ENCODE measurements at regions not wholly inside any gene's neighbourhood (a gene's known extent, or its start where the extent isn't known, plus 50 kb on each side); places are given as distances from the start of the nearest gene placed in this dataset.

- Histone ChIP-seq H3K4me3 (ENCODE audit: low read depth, low read length) (no peak overlapping the region), H3K9me3 (no peaks in the 10 kb centered on the region), H3K4me1 (no peaks in the 10 kb centered on the region), H3K27me3 (peaks cover 17% of the 10 kb centered on the region), H3K36me3 (no peaks in the 10 kb centered on the region)
- no peak for DNase-seq
- no peak for TF ChIP-seq CTCF (IDR thresholded peaks at IDR 0.05; ENCODE audit: low read depth, low read length)
These were observed 115.7 kb upstream of the PRMT8 start for GRCh38 chr12:3375326-3375725.

DNA sequence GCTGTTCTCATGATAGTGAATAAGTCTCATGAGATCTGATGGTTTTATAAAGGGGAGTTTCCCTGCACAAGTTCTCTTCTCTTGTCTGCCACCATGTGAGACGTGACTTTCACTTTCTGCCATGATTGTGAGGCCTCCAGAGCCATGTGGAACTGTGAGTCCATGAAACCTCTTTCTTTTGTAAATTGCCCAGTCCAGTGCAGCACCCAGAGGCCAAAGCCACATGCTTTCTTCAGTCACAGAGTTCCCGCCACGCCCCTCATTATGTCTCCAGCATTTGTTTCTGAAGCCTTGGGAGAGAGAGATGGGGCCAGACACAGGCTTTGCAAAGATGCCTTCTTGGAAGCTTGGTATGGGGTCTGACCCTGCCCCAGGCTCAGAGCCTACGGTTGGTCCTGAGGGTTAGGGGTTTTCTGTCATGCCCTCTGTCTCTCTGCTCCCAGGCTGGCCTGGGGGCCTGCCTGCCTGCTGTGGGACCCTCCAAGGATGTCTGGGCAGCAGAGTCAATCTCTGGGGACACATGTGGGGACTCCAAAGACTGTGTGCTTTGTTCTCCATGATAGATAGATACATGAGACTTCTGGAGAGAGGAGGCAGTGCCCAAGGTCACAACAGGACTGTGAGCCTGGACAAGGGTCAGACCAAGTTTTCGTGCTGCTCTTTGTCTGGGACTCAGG lies 114.1 kb upstream of the PRMT8 start:
- H3K4me1 ChIP-seq = no peaks in the 10 kb centered on the region
- no peak overlapping the region for H3K4me3 ChIP-seq (ENCODE audit: low read depth, low read length)
- no peaks in the 10 kb centered on the region for H3K9me3 ChIP-seq
- no peaks in the 10 kb centered on the region for H3K36me3 ChIP-seq
- H3K27me3 ChIP-seq = peaks cover 13% of the 10 kb centered on the region
- DNase-seq = no peak
- no peak for TF ChIP-seq CTCF (IDR thresholded peaks at IDR 0.05; ENCODE audit: low read depth, low read length)

- H3K27me3 ChIP-seq = peaks cover 4% of the 10 kb centered on the region
- DNase-seq = no peak
- H3K9me3 ChIP-seq = no peaks in the 10 kb centered on the region
- no peaks in the 10 kb centered on the region for H3K4me1 ChIP-seq
- no peak for TF ChIP-seq CTCF (IDR thresholded peaks at IDR 0.05; ENCODE audit: low read depth, low read length)
- H3K4me3 ChIP-seq (ENCODE audit: low read depth, low read length) = no peak overlapping the region
- H3K36me3 ChIP-seq = no peaks in the 10 kb centered on the region
These were observed 112.3 kb upstream of the PRMT8 start for GRCh38 chr12:3378655-3379054.

DNA sequence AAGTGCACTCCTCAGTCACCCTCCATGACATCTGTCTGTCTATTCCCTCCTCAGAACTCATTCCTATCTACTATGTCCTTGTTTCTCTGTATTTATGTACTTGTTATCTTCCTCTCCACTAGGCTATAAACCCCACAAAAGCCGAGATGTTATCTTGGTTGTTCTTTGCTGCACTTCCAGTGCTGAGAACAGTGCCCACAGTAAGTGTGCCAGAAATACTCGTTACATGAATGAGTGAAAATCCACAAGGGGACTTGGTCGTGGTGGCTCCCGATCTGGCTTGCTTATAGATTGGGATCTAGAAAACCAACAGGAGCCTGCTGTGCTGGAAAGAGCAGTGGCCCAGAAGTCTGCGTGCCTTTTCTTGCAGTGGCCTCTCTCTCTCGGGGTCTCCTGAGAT lies 111.9 kb upstream of the PRMT8 start:
- Histone ChIP-seq H3K36me3 (no peaks in the 10 kb centered on the region), H3K4me1 (no peaks in the 10 kb centered on the region), H3K27me3 (peaks cover 4% of the 10 kb centered on the region), H3K4me3 (ENCODE audit: low read depth, low read length) (no peak overlapping the region), H3K9me3 (no peaks in the 10 kb centered on the region)
- DNase-seq = no peak
- no peak for TF ChIP-seq CTCF (IDR thresholded peaks at IDR 0.05; ENCODE audit: low read depth, low read length)

DNA sequence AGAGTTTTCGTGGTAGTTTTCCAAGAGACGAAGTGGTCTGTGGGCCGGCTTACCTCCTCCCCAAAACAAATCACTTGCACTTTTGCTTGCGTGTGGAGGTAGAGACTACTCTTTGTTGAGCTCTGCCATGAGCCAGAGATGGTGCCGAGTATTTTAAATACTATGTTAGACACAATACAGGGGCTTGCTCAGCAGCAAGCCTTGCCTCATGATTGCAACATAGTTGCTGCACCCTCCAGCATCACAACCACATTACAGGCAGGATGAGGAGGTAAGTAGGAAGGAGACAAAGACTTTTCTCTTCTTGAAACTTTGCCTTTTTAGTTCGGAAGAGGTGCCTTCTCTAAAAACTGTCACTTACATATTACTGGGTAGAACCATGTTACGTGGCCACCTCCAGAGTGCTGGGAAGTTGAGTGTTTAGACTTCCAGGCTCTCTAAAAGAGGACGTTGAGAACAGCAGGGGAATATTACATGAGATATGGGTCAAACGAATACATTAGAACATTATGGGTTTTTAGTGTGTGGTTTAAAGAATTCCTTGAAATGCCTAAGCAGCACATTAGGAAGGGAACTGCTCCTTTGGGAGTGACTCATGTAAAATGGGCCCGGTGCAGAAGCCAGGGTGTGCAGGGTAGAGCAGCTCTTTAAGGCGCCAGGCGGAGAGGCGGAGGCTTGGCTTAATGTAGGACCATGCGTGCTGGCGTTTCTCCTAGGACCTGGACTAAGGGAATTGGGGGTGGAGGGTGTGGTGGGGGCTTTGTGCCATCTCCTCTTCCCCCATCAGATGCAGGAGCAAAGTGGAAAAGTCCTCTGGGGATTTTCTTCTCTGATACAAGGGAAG lies 110.6 kb upstream of the PRMT8 start:
- no peak overlapping the region for H3K4me3 ChIP-seq (ENCODE audit: low read depth, low read length)
- H3K27me3 ChIP-seq = peaks cover 6% of the 10 kb centered on the region
- no peaks in the 10 kb centered on the region for H3K4me1 ChIP-seq
- H3K9me3 ChIP-seq = no peaks in the 10 kb centered on the region
- H3K36me3 ChIP-seq = no peaks in the 10 kb centered on the region
- DNase-seq = no peak
- TF ChIP-seq CTCF (IDR thresholded peaks at IDR 0.05; ENCODE audit: low read depth, low read length) = no peak
